ENCODE measurements at regions not wholly inside any gene's neighbourhood (a gene's known extent, or its start where the extent isn't known, plus 50 kb on each side); places are given as distances from the start of the nearest gene placed in this dataset.

DNA sequence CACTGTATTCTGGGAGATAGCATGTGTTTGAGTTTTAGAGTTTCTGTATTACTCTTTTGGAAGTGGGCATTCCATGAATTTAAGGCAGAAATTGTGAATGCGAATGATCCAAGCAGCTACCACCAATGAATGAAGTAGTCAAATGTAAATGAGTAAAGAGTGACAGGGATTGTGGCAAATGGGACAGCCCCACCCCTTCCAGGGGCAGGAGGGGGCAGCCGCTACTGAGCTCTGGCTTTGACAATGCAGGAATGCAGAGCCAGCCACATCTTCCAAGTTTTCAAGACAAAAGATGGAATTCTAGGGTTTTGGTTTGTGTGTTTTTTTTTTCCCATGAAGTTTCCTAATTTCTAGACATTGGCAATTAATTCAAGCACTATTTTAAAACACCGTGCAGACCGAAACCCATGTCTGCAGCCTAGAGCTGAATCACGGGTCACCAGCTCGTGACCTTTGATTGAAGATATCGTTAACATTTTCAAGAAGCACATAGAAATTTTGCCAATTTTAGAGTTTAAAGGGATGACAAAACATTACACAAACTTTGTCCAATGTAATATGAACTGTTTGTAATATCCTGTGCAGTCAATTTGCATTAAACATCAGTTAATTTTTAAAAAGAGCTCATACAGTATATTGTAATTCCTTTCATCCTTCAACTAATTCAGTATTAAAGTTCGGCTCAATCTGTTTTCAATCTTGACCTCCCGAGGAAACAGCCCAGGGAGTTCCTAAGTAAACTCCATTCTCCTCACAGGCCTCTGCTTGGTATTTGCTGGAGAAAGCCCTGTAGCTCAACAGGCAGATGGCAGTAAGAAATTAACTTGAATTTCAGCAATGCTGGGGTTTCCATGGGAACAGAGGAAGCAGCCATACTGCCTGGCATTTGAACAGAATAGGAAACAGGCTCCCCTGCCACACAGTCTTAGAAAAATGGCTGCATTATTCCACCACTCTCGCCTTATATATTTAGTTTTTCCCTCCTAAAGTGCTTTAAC lies 83.4 kb downstream of the UCHL1 start:
- ATAC-seq (peak in 3 of 4 donors; percentile 63 to 77 (median 69)), DNase-seq (no peak)
- peaks cover 0 to 12% (median 0%) of the 10 kb centered on the region in 12 donors for H3K4me1 ChIP-seq
- no peaks in the 10 kb centered on the region for H3K36me3 ChIP-seq
- no peak overlapping the region for H3K27ac ChIP-seq
- H3K4me3 ChIP-seq, result no peak overlapping the region
- TF ChIP-seq, protein P1, sequence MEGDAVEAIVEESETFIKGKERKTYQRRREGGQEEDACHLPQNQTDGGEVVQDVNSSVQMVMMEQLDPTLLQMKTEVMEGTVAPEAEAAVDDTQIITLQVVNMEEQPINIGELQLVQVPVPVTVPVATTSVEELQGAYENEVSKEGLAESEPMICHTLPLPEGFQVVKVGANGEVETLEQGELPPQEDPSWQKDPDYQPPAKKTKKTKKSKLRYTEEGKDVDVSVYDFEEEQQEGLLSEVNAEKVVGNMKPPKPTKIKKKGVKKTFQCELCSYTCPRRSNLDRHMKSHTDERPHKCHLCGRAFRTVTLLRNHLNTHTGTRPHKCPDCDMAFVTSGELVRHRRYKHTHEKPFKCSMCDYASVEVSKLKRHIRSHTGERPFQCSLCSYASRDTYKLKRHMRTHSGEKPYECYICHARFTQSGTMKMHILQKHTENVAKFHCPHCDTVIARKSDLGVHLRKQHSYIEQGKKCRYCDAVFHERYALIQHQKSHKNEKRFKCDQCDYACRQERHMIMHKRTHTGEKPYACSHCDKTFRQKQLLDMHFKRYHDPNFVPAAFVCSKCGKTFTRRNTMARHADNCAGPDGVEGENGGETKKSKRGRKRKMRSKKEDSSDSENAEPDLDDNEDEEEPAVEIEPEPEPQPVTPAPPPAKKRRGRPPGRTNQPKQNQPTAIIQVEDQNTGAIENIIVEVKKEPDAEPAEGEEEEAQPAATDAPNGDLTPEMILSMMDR (IDR thresholded peaks at IDR 0.05), result peak in 6 of 12 donors; percentile 10 to 44 (median 26)
- TF ChIP-seq POLR2A (IDR thresholded peaks at IDR 0.05), result no peak
- peaks cover 0 to 7% (median 0%) of the 10 kb centered on the region in 12 donors for H3K9me3 ChIP-seq
- no peaks in the 10 kb centered on the region for H3K27me3 ChIP-seq
- 73 to 76% (median 75%) methylated on average over 10 of the region's 10 CpGs for WGBS, 4 donors
- intact Hi-C loops (cut with DNase I), result no loop called here

DNA sequence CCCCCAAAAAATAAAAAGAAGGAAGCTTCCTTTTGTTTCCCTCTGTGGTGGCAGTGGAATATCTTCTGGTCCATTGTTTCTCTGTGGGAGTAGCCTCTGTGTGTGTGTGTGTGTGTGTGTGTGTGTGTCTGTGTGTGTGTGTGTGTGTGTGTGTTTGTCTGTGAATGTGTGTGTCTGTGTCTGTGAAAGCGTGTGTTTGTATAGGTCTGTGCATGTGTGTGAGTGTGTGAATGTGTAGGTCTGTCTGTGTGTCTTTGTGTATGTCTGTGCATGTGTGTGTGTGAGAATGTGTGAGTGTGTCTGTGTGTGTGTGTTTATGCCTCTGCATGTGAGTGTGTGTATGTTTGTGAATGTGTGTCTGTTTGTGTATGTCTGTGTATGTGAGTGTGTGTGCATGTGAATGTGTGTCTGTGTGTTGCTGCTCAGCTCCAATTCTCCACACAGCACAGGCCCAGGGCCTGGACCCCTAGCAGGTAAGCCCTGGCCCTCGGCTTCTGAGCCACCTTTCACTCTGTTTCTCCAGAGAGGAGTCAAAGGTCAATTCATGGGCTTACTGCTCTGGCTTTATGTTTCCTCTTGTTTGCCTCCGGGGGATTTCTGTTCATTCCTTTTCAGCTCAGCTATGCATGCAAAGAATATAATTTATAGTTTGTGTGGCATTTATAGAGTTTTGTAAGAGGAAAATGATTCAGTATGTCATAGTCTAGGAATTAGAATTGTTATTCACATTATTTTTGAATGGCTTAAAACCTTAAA lies 89.8 kb downstream of the UCHL1 start:
- H3K27ac ChIP-seq, result no peak overlapping the region
- intact Hi-C loops (cut with DNase I), result no loop called here
- TF ChIP-seq, protein P1 (IDR thresholded peaks at IDR 0.05), result no peak
- no peak for TF ChIP-seq POLR2A (IDR thresholded peaks at IDR 0.05)
- ATAC-seq, result no peak
- H3K9me3 ChIP-seq, result peaks cover 0 to 5% (median 0%) of the 10 kb centered on the region in 12 donors
- WGBS, 4 donors, result 76 to 88% (median 83%) methylated on average over 3 of the region's 3 CpGs
- H3K4me3 ChIP-seq, result no peak overlapping the region
- DNase-seq, result no peak
- H3K27me3 ChIP-seq, result no peaks in the 10 kb centered on the region
- no peaks in the 10 kb centered on the region for H3K36me3 ChIP-seq
- no peaks in the 10 kb centered on the region for H3K4me1 ChIP-seq

- TF ChIP-seq, protein P1 (IDR thresholded peaks at IDR 0.05), result no peak
- no peak for TF ChIP-seq POLR2A (IDR thresholded peaks at IDR 0.05)
- intact Hi-C loops (cut with DNase I), result no loop called here
- no peaks in the 10 kb centered on the region for H3K36me3 ChIP-seq
These were observed 92.3 kb downstream of the UCHL1 start for GRCh38 chr4:41349021-41349420.

More at GRCh38 chr4:41349021-41349420, 92.3 kb downstream of the UCHL1 start:
- no peaks in the 10 kb centered on the region for H3K27me3 ChIP-seq
- H3K27ac ChIP-seq, result no peak overlapping the region
- H3K9me3 ChIP-seq, result peaks cover 0 to 2% (median 0%) of the 10 kb centered on the region in 12 donors
- no peaks in the 10 kb centered on the region for H3K4me1 ChIP-seq
- H3K4me3 ChIP-seq, result no peak overlapping the region
- ATAC-seq (no peak), DNase-seq (no peak)

Data from heart left ventricle (tissue), 16 donors.